ENCODE measurements at regions not wholly inside any gene's neighbourhood (a gene's known extent, or its start where the extent isn't known, plus 50 kb on each side); places are given as distances from the start of the nearest gene placed in this dataset.
A peak's percentile ranks its signal among the peaks of the same experiment; 100 is the strongest.

- Histone ChIP-seq H3K23ac (ENCODE audit: insufficient read length) (no peak overlapping the region), H3K9ac (replicated peaks in 1 of 4; ENCODE audit: extremely low read depth in 1 of 4, low read depth in 3 of 4, low read length in 3 of 4) (no peak overlapping the region), H3K79me2 (ENCODE audit: control insufficient read depth in 1 of 2, insufficient read depth in 2 of 2, low read length in 2 of 2) (no peaks in the 10 kb centered on the region), H3K9me3 (ENCODE audit: insufficient read depth in 2 of 2, low read depth in 1 of 2, low read length in 1 of 2) (no peaks in the 10 kb centered on the region), H3K56ac (replicated peaks; ENCODE audit: insufficient read length, low read depth, low read length) (no peak overlapping the region), H2BK5ac (ENCODE audit: low read depth, low read length) (no peak overlapping the region), H3K27me3 (replicated peaks in 1 of 4; ENCODE audit: control insufficient read depth in 3 of 4, extremely low read depth in 1 of 4, insufficient read depth in 3 of 4, low read length in 3 of 4) (no peaks in the 10 kb centered on the region), H2AK5ac (ENCODE audit: low read depth, low read length) (no peak overlapping the region), H4K8ac (ENCODE audit: extremely low read depth, insufficient read depth, low read length) (no peak overlapping the region), H4K5ac (ENCODE audit: insufficient read length, low read depth, low read length) (no peak overlapping the region), H4K20me1 (replicated peaks in 1 of 2; ENCODE audit: control insufficient read depth in 1 of 2, insufficient read depth in 2 of 2, low read length in 2 of 2) (no peaks in the 10 kb centered on the region), H3K27ac (ENCODE audit: low read depth, low read length) (no peak overlapping the region), H3K4me3 (ENCODE audit: extremely low read depth in 1 of 4, insufficient read depth in 2 of 4, low read depth in 3 of 4, low read length in 4 of 4) (no peak overlapping the region), H3K23me2 (ENCODE audit: low read depth, low read length) (no peaks in the 10 kb centered on the region), H3K4me1 (replicated peaks in 1 of 4; ENCODE audit: control insufficient read depth in 3 of 4, insufficient read depth in 4 of 4, low read length in 3 of 4) (no peaks in the 10 kb centered on the region), H2BK120ac (replicated peaks; ENCODE audit: low read depth, low read length) (no peak overlapping the region), H2BK12ac (ENCODE audit: low read depth, low read length) (no peak overlapping the region), H4K91ac (replicated peaks; ENCODE audit: insufficient read length, low read length) (no peak overlapping the region), H2AFZ (ENCODE audit: low read length) (no peak overlapping the region), H3K79me1 (ENCODE audit: low read depth, low read length) (no peaks in the 10 kb centered on the region), H2BK15ac (ENCODE audit: low read length) (no peak overlapping the region), H3K36me3 (ENCODE audit: control insufficient read depth in 2 of 4, insufficient read depth in 4 of 4, low read length in 3 of 4) (no peaks in the 10 kb centered on the region), H3K4ac (replicated peaks; ENCODE audit: insufficient read length, low read depth, low read length) (no peak overlapping the region), H3K4me2 (ENCODE audit: insufficient read depth in 1 of 2, low read depth in 2 of 2, low read length in 2 of 2) (no peak overlapping the region), H3K14ac (ENCODE audit: insufficient read length) (no peak overlapping the region), H3K18ac (ENCODE audit: extremely low read depth, low read length) (no peak overlapping the region), H2BK20ac (ENCODE audit: low read length) (no peak overlapping the region)
- ChIA-PET POLR2A (ENCODE audit: partially characterized antibody) (no interaction called here), CTCF (ENCODE audit: partially characterized antibody) (interaction anchor here (0.6 to 1.5 kb wide), 2 partner anchors 9 to 44 kb away, joined by 3 to 6 read pairs; no protein-coding TSS in a partner anchor)
- TF ChIP-seq KDM1A (IDR thresholded peaks at IDR 0.05; ENCODE audit: borderline replicate concordance, low read length) (no peak), FOSL1 (IDR thresholded peaks at IDR 0.05; ENCODE audit: insufficient read depth, low read depth, low read length) (no peak), BACH1 (IDR thresholded peaks at IDR 0.05; ENCODE audit: low read length) (no peak), CEBPB (IDR thresholded peaks at IDR 0.05; ENCODE audit: low read depth, low read length) (peak; percentile 70)
- 95% methylated on average over 4 of the region's 4 CpGs; no CpG with 5 or more reads in 1 of the 2 experiments for WGBS, 2 experiments (ENCODE audit: extremely low coverage in 1 of 2, insufficient coverage in 1 of 2, insufficient read length in 1 of 2, insufficient replicate concordance in 2 of 2, low coverage in 1 of 2, low lambda C conversion rate in 2 of 2, missing lambda C conversion rate in 1 of 2)
- DNase-seq (ENCODE audit: low read depth in 1 of 2, low spot score in 2 of 2) (no peak), FAIRE-seq (no peak)
These were observed 172.0 kb downstream of the UGT8 start for GRCh38 chr4:114770624-114771023.
